ENCODE measurements at regions not wholly inside any gene's neighbourhood (a gene's known extent, or its start where the extent isn't known, plus 50 kb on each side); places are given as distances from the start of the nearest gene placed in this dataset.

- TF ChIP-seq TAF1 (IDR thresholded peaks at IDR 0.05; ENCODE audit: low read depth) (no peak), CEBPB (IDR thresholded peaks at IDR 0.05) (no peak), FOXM1 (IDR thresholded peaks at IDR 0.05; ENCODE audit: borderline replicate concordance, low read depth) (no peak), NFIC (IDR thresholded peaks at IDR 0.05) (no peak), ZBTB7A (IDR thresholded peaks at IDR 0.05; ENCODE audit: low read depth) (no peak), TCF12 (IDR thresholded peaks at IDR 0.05; ENCODE audit: low read depth) (no peak), MAX (IDR thresholded peaks at IDR 0.05) (no peak), RAD21 (IDR thresholded peaks at IDR 0.05; ENCODE audit: low read depth) (no peak), EGR1 (IDR thresholded peaks at IDR 0.05) (no peak), YY1 (IDR thresholded peaks at IDR 0.05; ENCODE audit: low read depth) (no peak)
- TF ChIP-seq, protein P1, sequence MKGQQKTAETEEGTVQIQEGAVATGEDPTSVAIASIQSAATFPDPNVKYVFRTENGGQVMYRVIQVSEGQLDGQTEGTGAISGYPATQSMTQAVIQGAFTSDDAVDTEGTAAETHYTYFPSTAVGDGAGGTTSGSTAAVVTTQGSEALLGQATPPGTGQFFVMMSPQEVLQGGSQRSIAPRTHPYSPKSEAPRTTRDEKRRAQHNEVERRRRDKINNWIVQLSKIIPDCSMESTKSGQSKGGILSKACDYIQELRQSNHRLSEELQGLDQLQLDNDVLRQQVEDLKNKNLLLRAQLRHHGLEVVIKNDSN (IDR thresholded peaks at IDR 0.05), result no peak
- TF ChIP-seq, protein P2, sequence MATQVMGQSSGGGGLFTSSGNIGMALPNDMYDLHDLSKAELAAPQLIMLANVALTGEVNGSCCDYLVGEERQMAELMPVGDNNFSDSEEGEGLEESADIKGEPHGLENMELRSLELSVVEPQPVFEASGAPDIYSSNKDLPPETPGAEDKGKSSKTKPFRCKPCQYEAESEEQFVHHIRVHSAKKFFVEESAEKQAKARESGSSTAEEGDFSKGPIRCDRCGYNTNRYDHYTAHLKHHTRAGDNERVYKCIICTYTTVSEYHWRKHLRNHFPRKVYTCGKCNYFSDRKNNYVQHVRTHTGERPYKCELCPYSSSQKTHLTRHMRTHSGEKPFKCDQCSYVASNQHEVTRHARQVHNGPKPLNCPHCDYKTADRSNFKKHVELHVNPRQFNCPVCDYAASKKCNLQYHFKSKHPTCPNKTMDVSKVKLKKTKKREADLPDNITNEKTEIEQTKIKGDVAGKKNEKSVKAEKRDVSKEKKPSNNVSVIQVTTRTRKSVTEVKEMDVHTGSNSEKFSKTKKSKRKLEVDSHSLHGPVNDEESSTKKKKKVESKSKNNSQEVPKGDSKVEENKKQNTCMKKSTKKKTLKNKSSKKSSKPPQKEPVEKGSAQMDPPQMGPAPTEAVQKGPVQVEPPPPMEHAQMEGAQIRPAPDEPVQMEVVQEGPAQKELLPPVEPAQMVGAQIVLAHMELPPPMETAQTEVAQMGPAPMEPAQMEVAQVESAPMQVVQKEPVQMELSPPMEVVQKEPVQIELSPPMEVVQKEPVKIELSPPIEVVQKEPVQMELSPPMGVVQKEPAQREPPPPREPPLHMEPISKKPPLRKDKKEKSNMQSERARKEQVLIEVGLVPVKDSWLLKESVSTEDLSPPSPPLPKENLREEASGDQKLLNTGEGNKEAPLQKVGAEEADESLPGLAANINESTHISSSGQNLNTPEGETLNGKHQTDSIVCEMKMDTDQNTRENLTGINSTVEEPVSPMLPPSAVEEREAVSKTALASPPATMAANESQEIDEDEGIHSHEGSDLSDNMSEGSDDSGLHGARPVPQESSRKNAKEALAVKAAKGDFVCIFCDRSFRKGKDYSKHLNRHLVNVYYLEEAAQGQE (IDR thresholded peaks at IDR 0.05; ENCODE audit: low read depth), result no peak
Measured at GRCh38 chr15:62492900-62493299, 327.8 kb upstream of the C2CD4B start.

DNA sequence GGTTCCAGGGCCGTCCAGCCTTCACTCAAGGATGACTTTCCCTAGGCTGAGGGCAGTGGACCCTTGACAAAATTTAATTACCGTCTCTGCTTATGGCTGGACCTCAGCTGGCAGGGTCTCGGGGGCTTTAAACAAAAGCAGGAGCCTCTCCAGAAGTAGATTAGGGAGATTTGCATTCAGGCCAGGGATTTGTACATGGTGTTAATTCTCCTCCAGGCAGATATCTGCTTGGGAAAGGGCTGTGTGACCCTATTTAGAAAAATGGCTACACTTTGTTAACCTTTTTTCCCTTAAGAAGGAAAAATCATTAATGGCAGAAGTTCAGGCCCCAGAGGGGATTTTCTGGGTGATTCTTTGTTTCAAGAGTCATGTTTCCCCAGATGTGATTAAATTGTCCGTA lies 329.1 kb upstream of the C2CD4B start:
- TF ChIP-seq ZBTB7A (IDR thresholded peaks at IDR 0.05; ENCODE audit: low read depth) (no peak), TAF1 (IDR thresholded peaks at IDR 0.05; ENCODE audit: low read depth) (no peak), EP300 (IDR thresholded peaks at IDR 0.05; ENCODE audit: borderline replicate concordance) (no peak), FOXM1 (IDR thresholded peaks at IDR 0.05; ENCODE audit: borderline replicate concordance, low read depth) (no peak)

DNA sequence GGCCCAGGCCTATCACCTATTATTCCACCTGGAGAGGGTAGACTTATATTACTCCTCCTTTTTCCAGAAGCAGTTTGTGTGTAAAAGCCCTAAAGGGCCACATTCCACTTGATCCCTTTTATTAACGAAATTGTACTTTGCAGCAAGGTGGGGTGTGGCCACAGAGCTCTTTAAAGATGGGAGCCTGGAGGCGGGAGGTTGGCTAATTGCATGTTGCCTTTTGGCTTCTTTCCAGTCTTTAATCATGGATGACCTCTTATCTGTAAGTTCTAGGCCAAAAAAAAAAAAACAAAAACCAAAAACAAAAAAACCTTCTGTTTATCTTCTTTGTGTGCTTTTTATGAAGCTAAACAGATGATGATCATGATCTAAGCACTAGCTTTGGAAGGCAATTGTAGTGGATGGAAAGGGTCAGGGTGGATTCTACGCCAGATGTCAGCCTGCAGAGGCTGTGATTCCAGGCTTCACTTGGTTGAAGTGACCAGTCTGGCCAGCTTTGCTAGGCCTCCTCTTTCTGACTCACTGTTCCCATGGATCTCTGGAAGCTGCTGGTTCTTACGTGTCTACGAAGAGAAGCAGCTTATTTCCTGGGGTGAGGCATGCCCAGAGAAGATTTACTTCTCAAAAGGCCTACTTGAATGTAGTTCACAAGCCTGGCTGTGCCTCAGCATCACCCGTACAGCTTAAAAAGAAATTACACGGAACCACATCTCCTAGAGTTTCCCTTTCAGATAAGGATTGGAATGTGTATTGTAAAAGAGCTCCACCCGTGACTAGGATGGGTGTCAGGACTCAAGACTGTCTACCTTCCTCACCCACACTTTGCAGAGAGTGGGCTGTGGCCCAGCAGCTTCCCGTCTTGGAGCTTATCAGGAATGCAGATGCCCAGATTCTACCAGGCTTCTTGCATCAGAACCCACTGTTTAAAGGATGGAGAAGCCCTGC lies 330.9 kb upstream of the C2CD4B start:
- no peak for TF ChIP-seq MAX (IDR thresholded peaks at IDR 0.05)
- TF ChIP-seq TEAD4 (IDR thresholded peaks at IDR 0.05), result no peak
- no peak for TF ChIP-seq RAD21 (IDR thresholded peaks at IDR 0.05; ENCODE audit: low read depth)

GRCh38 chr15:62497356-62497755 lies 332.3 kb upstream of the C2CD4B start:
- TF ChIP-seq MAX (IDR thresholded peaks at IDR 0.05), result no peak
- no peak for TF ChIP-seq ZBTB7A (IDR thresholded peaks at IDR 0.05; ENCODE audit: low read depth)
- TF ChIP-seq, protein P2 (IDR thresholded peaks at IDR 0.05; ENCODE audit: low read depth), result no peak
- TF ChIP-seq CREB1 (IDR thresholded peaks at IDR 0.05; ENCODE audit: low read depth), result no peak
- TF ChIP-seq TAF1 (IDR thresholded peaks at IDR 0.05; ENCODE audit: low read depth), result no peak
- no peak for TF ChIP-seq RAD21 (IDR thresholded peaks at IDR 0.05; ENCODE audit: low read depth)
- no peak for TF ChIP-seq TEAD4 (IDR thresholded peaks at IDR 0.05)
- TF ChIP-seq EGR1 (IDR thresholded peaks at IDR 0.05), result no peak

- TF ChIP-seq TEAD4 (IDR thresholded peaks at IDR 0.05), result no peak
- TF ChIP-seq, protein P1 (IDR thresholded peaks at IDR 0.05), result no peak
- no peak for TF ChIP-seq CEBPB (IDR thresholded peaks at IDR 0.05)
- no peak for TF ChIP-seq FOXM1 (IDR thresholded peaks at IDR 0.05; ENCODE audit: borderline replicate concordance, low read depth)
- TF ChIP-seq NFIC (IDR thresholded peaks at IDR 0.05), result no peak
- TF ChIP-seq, protein P2 (IDR thresholded peaks at IDR 0.05; ENCODE audit: low read depth), result no peak
- TF ChIP-seq TCF12 (IDR thresholded peaks at IDR 0.05; ENCODE audit: low read depth), result no peak
Measured at GRCh38 chr15:62498278-62498677, 333.2 kb upstream of the C2CD4B start.
